SU-DHL-6 (cell line): ENCODE measurements at regions not wholly inside any gene's neighbourhood (a gene's known extent, or its start where the extent isn't known, plus 50 kb on each side); places are given as distances from the start of the nearest gene placed in this dataset.

Experiments used
- H2AFZ ChIP-seq: fragments of 200-600 bp; sonication (generic); 2 replicates; pipeline ENCODE4 v1.6.1; 2014; ENCODE audit warnings: low read depth, mild to moderate bottlenecking, moderate library complexity, mixed read lengths, antibody characterized with exemption, low read length; ENCODE audit not compliant: severe bottlenecking
- H3F3A ChIP-seq: fragments of 200-600 bp; shearing (Covaris generic); 2 replicates; pipeline ENCODE4 v1.6.0; 2016; ENCODE audit warnings: antibody characterized with exemption, mild to moderate bottlenecking; ENCODE audit not compliant: insufficient read depth
- H3K27ac ChIP-seq: fragments of 200-600 bp; sonication (generic); 2 replicates; pipeline ENCODE4 v1.5.1; 2016; ENCODE audit warnings: low read depth, mild to moderate bottlenecking, low read length, moderate library complexity, mixed read lengths
- H3K27me3 ChIP-seq: fragments of 200-600 bp; sonication (generic), shearing (Covaris generic); 2 replicates; pipeline ENCODE4 v1.6.0; 2014; ENCODE audit warnings: mild to moderate bottlenecking, low read length
- H3K36me3 ChIP-seq: fragments of 200-600 bp; sonication (generic); 2 replicates; pipeline ENCODE4 v1.6.1; 2014; ENCODE audit warnings: mild to moderate bottlenecking, low read length, mixed read lengths
- H3K4me2 ChIP-seq: fragments of 300-600, 200-600 bp; shearing (Covaris generic), sonication (generic); 2 replicates; pipeline ENCODE4 v1.6.0; 2014; ENCODE audit warnings: low read length, low read depth, mild to moderate bottlenecking; ENCODE audit not compliant: poor library complexity, severe bottlenecking
- H3K4me3 ChIP-seq: fragments of 200-600 bp; sonication (generic); 2 replicates; pipeline ENCODE4 v1.5.1; 2014; ENCODE audit warnings: antibody characterized with exemption, low read length, mild to moderate bottlenecking, mixed read lengths; ENCODE audit not compliant: insufficient read depth, poor library complexity, severe bottlenecking
- H3K79me2 ChIP-seq: fragments of 200-600 bp; sonication (generic); 2 replicates; pipeline ENCODE4 v1.6.1; 2014; ENCODE audit warnings: mild to moderate bottlenecking, low read length, moderate library complexity; ENCODE audit not compliant: insufficient read depth
- H3K9ac ChIP-seq: fragments of 200-600 bp; sonication (generic); 2 replicates; pipeline ENCODE4 v1.7.0; 2014; ENCODE audit warnings: mild to moderate bottlenecking, low read length
- H3K9me2 ChIP-seq: fragments of 200-600 bp; sonication (generic); replicated peaks from 2 replicates; pipeline ENCODE4 v1.6.1; 2014; ENCODE audit warnings: low read length; ENCODE audit not compliant: insufficient read depth
- H3K9me3 ChIP-seq: fragments of 200-600 bp; sonication (generic); 2 replicates; pipeline ENCODE4 v1.6.1; 2014; ENCODE audit warnings: low read length, mixed read lengths; ENCODE audit not compliant: insufficient read depth
- H4K20me1 ChIP-seq: fragments of 200-600 bp; sonication (generic); 2 replicates; pipeline ENCODE4 v1.6.1; 2014; ENCODE audit warnings: low read depth, mild to moderate bottlenecking, antibody characterized with exemption, low read length, moderate library complexity, mixed read lengths
- EZH2phosphoT487 ChIP-seq: fragments of 200-600 bp; sonication (generic), shearing (Covaris generic); conservative IDR thresholded peaks from 2 replicates; pipeline ENCODE4 v1.6.1; 2018; ENCODE audit warnings: mild to moderate bottlenecking, antibody characterized with exemption, low read length, moderate library complexity, mixed read lengths
- TF ChIP-seq, protein P1 (sequence below): fragments of 200-600 bp; sonication (generic); IDR thresholded peaks from one replicate; pipeline ENCODE4 v1.5.1; 2017; ENCODE audit warnings: antibody characterized with exemption, mild to moderate bottlenecking, low read length, moderate library complexity; ENCODE audit not compliant: insufficient read depth, poor library complexity, severe bottlenecking

DNA sequence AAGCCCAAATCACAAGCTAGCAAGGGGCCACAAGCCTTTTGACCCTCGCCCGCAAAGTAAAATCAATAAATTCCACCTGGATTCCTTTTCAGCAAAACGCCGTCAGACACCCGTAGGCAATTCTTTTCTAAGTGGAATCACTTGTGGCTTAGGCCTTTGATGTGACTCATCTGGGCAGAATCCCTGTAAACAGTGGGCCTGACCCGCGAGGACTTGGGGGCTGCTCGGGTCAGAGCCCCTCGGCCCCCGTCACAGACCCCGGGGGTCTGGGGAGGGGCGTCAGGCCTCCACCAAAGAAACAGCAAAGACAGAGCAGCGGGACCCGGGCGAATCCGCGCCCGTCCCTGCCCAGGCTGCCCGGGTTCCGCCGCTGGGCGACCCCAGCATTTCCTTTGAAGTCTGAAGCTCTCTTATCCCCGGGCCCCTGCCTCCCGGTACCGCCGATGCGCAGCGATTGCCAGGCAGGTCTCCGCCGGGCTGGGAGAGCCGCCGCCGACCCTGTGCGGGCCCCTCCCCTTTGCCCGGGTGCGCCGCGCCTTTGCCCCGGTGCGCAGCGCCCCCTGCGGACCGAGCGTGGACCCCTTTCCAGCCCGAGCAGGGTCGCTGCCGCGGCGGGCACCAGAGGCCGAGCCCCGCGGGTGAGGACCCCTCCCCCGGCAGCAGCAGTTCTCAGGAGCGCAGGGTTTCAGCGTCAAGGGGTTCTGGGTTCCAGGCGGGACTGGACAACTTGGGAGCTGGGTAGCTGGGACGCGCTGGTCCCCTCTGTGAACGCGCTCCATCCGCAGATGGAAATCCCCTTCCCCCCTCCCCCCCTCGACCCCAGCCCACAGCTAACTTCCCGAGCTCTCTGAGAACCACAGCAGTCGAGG, 178.3 kb downstream of the UACA start:
- Histone ChIP-seq H3K4me3 (no peak overlapping the region), H3K4me2 (no peak overlapping the region), H3K9ac (no peak overlapping the region), H2AFZ (no peak overlapping the region), H3K27me3 (no peaks in the 10 kb centered on the region), H4K20me1 (no peaks in the 10 kb centered on the region), H3K9me2 (no peaks in the 10 kb centered on the region), H3K27ac (no peak overlapping the region), H3K36me3 (no peaks in the 10 kb centered on the region), H3K79me2 (no peaks in the 10 kb centered on the region), H3K9me3 (no peaks in the 10 kb centered on the region), H3F3A (no peaks in the 10 kb centered on the region)
- TF ChIP-seq, protein P1, sequence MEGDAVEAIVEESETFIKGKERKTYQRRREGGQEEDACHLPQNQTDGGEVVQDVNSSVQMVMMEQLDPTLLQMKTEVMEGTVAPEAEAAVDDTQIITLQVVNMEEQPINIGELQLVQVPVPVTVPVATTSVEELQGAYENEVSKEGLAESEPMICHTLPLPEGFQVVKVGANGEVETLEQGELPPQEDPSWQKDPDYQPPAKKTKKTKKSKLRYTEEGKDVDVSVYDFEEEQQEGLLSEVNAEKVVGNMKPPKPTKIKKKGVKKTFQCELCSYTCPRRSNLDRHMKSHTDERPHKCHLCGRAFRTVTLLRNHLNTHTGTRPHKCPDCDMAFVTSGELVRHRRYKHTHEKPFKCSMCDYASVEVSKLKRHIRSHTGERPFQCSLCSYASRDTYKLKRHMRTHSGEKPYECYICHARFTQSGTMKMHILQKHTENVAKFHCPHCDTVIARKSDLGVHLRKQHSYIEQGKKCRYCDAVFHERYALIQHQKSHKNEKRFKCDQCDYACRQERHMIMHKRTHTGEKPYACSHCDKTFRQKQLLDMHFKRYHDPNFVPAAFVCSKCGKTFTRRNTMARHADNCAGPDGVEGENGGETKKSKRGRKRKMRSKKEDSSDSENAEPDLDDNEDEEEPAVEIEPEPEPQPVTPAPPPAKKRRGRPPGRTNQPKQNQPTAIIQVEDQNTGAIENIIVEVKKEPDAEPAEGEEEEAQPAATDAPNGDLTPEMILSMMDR = no peak
- no peak for TF ChIP-seq EZH2phosphoT487

DNA sequence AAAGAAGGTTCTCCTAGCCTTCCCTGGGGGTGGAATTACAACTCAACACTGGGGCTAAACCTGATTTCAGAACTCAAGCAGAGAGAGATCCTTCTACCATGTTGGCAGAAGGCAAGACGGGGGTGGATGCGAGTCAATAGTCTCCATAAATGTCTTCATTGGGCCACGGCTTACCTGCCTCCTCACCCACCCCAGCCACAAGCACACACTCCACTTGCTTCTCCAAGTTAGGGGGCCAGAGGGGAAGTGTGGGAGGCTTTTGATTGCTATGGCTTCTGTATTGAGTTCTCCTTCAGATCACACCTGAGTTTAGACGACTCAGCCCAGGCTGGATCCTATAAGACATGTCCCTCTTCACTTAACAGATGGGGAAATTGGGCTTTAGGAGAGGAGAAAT, 178.9 kb downstream of the UACA start:
- Histone ChIP-seq H2AFZ (no peak overlapping the region), H3K4me3 (no peak overlapping the region), H3F3A (no peaks in the 10 kb centered on the region), H3K9me3 (no peaks in the 10 kb centered on the region), H3K36me3 (no peaks in the 10 kb centered on the region), H3K9me2 (no peaks in the 10 kb centered on the region), H3K79me2 (no peaks in the 10 kb centered on the region), H3K27me3 (no peaks in the 10 kb centered on the region), H3K9ac (no peak overlapping the region), H3K4me2 (no peak overlapping the region), H3K27ac (no peak overlapping the region), H4K20me1 (no peaks in the 10 kb centered on the region)
- no peak for TF ChIP-seq EZH2phosphoT487
- TF ChIP-seq, protein P1 = no peak

DNA sequence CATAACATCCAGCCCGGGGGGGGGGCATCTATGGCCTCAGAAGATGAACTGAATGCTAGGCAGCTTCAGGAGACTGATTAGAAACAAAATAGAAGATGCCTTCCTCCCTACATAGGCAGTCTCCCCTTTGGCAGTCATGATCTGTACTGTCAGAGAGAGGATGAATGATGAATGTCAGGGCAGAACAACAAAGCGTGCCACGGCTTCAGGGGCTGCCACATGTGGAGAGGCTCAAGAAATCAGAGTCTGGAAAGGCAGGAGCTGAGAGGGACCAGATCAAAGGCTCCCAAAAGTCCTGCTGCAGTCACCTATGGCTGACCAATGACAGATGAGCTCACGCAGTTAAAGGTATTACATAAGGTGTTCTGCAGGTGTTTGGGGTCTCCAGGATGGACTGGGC, 180.4 kb downstream of the UACA start:
- Histone ChIP-seq H2AFZ (no peak overlapping the region), H3K9me2 (no peaks in the 10 kb centered on the region), H3K79me2 (no peaks in the 10 kb centered on the region), H3F3A (no peaks in the 10 kb centered on the region), H3K27ac (no peak overlapping the region), H3K9me3 (no peaks in the 10 kb centered on the region), H3K4me2 (no peak overlapping the region), H3K4me3 (no peak overlapping the region), H3K9ac (no peak overlapping the region), H3K27me3 (no peaks in the 10 kb centered on the region), H4K20me1 (no peaks in the 10 kb centered on the region), H3K36me3 (no peaks in the 10 kb centered on the region)
- no peak for TF ChIP-seq EZH2phosphoT487
- TF ChIP-seq, protein P1 = no peak
